ENCODE measurements at regions not wholly inside any gene's neighbourhood (a gene's known extent, or its start where the extent isn't known, plus 50 kb on each side); places are given as distances from the start of the nearest gene placed in this dataset.

DNA sequence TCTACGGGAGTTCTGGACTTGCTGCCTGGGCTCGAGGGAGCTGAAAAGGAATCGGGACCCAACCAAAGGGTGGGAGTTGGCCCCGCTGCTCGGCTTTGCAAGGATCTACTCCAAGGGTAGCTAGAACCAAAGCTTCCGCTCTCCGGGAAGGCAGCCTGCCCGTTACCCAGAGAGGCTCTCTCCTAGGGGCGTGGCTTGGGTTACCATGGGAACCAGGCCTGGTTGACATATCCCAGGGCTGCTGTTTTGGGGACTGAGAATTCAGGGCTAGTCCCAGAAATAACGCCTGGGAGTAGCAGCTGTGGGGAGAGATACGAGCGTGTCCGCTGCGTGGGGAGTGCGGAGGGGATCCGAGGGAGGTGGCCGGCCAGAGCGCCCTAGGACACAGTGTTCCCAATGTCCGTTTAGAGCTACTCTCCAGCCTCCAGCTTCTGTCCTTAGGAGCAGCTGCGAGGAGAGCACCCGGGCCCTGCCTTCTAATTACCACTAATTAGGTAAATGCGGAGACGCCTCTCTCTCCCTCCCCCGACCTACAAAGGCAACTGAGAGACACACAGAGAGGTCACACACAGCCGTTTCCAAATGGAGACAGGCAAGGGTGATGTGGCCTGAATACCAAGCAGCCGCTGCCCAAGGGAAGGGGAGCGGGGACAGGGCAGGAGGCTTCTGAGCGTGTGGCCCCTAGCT is 141.6 kb upstream of the CADM1 start:
- Histone ChIP-seq H3K9me3 (ENCODE audit: low read length) (no peaks in the 10 kb centered on the region), H3K4me3 (ENCODE audit: low read length) (no peak overlapping the region), H4K20me1 (ENCODE audit: insufficient read depth) (no peaks in the 10 kb centered on the region), H3F3A (ENCODE audit: insufficient read depth, low read length, poor library complexity, severe bottlenecking) (no peaks in the 10 kb centered on the region), H3K36me3 (ENCODE audit: insufficient read depth, low read length) (no peaks in the 10 kb centered on the region), H3K9me2 (ENCODE audit: insufficient read depth, low read length) (no peaks in the 10 kb centered on the region), H3K27ac (ENCODE audit: low read length) (no peak overlapping the region), H3K27me3 (ENCODE audit: insufficient read depth, low read depth, low read length) (no peaks in the 10 kb centered on the region), H3K4me2 (ENCODE audit: low read length) (no peak overlapping the region), H3K79me2 (replicated peaks; ENCODE audit: insufficient read depth, low read length) (no peaks in the 10 kb centered on the region), H3K9ac (ENCODE audit: low read length) (no peak overlapping the region), H2AFZ (ENCODE audit: low read depth, low read length) (no peak overlapping the region)
- TF ChIP-seq TAF1 (IDR thresholded peaks at IDR 0.05; ENCODE audit: low read depth) (no peak), EP300 (conservative IDR thresholded peaks at IDR 0.05; ENCODE audit: poor library complexity, severe bottlenecking) (no peak), EZH2 (IDR thresholded peaks at IDR 0.05; ENCODE audit: borderline replicate concordance, insufficient read depth, low read length, poor library complexity, severe bottlenecking) (no peak), POLR2AphosphoS5 (IDR thresholded peaks at IDR 0.05) (no peak), RAD21 (conservative IDR thresholded peaks at IDR 0.05) (no peak), MXI1 (conservative IDR thresholded peaks at IDR 0.05; ENCODE audit: poor library complexity, severe bottlenecking) (no peak), SMC3 (conservative IDR thresholded peaks at IDR 0.05; ENCODE audit: poor library complexity) (no peak)
- TF ChIP-seq, protein P1, sequence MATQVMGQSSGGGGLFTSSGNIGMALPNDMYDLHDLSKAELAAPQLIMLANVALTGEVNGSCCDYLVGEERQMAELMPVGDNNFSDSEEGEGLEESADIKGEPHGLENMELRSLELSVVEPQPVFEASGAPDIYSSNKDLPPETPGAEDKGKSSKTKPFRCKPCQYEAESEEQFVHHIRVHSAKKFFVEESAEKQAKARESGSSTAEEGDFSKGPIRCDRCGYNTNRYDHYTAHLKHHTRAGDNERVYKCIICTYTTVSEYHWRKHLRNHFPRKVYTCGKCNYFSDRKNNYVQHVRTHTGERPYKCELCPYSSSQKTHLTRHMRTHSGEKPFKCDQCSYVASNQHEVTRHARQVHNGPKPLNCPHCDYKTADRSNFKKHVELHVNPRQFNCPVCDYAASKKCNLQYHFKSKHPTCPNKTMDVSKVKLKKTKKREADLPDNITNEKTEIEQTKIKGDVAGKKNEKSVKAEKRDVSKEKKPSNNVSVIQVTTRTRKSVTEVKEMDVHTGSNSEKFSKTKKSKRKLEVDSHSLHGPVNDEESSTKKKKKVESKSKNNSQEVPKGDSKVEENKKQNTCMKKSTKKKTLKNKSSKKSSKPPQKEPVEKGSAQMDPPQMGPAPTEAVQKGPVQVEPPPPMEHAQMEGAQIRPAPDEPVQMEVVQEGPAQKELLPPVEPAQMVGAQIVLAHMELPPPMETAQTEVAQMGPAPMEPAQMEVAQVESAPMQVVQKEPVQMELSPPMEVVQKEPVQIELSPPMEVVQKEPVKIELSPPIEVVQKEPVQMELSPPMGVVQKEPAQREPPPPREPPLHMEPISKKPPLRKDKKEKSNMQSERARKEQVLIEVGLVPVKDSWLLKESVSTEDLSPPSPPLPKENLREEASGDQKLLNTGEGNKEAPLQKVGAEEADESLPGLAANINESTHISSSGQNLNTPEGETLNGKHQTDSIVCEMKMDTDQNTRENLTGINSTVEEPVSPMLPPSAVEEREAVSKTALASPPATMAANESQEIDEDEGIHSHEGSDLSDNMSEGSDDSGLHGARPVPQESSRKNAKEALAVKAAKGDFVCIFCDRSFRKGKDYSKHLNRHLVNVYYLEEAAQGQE (IDR thresholded peaks at IDR 0.05; ENCODE audit: borderline replicate concordance), result no peak
- TF ChIP-seq, protein P2, sequence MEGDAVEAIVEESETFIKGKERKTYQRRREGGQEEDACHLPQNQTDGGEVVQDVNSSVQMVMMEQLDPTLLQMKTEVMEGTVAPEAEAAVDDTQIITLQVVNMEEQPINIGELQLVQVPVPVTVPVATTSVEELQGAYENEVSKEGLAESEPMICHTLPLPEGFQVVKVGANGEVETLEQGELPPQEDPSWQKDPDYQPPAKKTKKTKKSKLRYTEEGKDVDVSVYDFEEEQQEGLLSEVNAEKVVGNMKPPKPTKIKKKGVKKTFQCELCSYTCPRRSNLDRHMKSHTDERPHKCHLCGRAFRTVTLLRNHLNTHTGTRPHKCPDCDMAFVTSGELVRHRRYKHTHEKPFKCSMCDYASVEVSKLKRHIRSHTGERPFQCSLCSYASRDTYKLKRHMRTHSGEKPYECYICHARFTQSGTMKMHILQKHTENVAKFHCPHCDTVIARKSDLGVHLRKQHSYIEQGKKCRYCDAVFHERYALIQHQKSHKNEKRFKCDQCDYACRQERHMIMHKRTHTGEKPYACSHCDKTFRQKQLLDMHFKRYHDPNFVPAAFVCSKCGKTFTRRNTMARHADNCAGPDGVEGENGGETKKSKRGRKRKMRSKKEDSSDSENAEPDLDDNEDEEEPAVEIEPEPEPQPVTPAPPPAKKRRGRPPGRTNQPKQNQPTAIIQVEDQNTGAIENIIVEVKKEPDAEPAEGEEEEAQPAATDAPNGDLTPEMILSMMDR (IDR thresholded peaks at IDR 0.05; ENCODE audit: poor library complexity, severe bottlenecking), result no peak

- H2AFZ ChIP-seq (ENCODE audit: low read depth, low read length), result no peak overlapping the region
- H3K36me3 ChIP-seq (ENCODE audit: insufficient read depth, low read length), result no peaks in the 10 kb centered on the region
- H3K9me2 ChIP-seq (ENCODE audit: insufficient read depth, low read length), result no peaks in the 10 kb centered on the region
- H3K79me2 ChIP-seq (replicated peaks; ENCODE audit: insufficient read depth, low read length), result no peaks in the 10 kb centered on the region
- H3K9ac ChIP-seq (ENCODE audit: low read length), result no peak overlapping the region
- no peak overlapping the region for H3K4me3 ChIP-seq (ENCODE audit: low read length)
- H4K20me1 ChIP-seq (ENCODE audit: insufficient read depth), result no peaks in the 10 kb centered on the region
- TF ChIP-seq RAD21 (conservative IDR thresholded peaks at IDR 0.05) (no peak), SMC3 (conservative IDR thresholded peaks at IDR 0.05; ENCODE audit: poor library complexity) (no peak), MXI1 (conservative IDR thresholded peaks at IDR 0.05; ENCODE audit: poor library complexity, severe bottlenecking) (no peak)
- TF ChIP-seq, protein P1 (IDR thresholded peaks at IDR 0.05; ENCODE audit: borderline replicate concordance), result no peak
- no peak overlapping the region for H3K4me2 ChIP-seq (ENCODE audit: low read length)
- H3F3A ChIP-seq (ENCODE audit: insufficient read depth, low read length, poor library complexity, severe bottlenecking), result no peaks in the 10 kb centered on the region
- no peak overlapping the region for H3K27ac ChIP-seq (ENCODE audit: low read length)
- no peaks in the 10 kb centered on the region for H3K27me3 ChIP-seq (ENCODE audit: insufficient read depth, low read depth, low read length)
- no peaks in the 10 kb centered on the region for H3K9me3 ChIP-seq (ENCODE audit: low read length)
Measured at GRCh38 chr11:115644856-115645255, 140.6 kb upstream of the CADM1 start.

Data from neural cell (in vitro differentiated cells).